ENCODE measurements at regions not wholly inside any gene's neighbourhood (a gene's known extent, or its start where the extent isn't known, plus 50 kb on each side); places are given as distances from the start of the nearest gene placed in this dataset.

GRCh38 chr1:234778221-234779159 lies 168.5 kb upstream of the IRF2BP2 start (continued):
- TF ChIP-seq ELK4 (CRISPR knock-in tag; IDR thresholded peaks at IDR 0.05; ENCODE audit: borderline replicate concordance) (no peak), IKZF4 (CRISPR knock-in tag; IDR thresholded peaks at IDR 0.05; ENCODE audit: borderline replicate concordance, low read depth, not compliant biosample characterization) (no peak), ZNF563 (CRISPR knock-in tag; IDR thresholded peaks at IDR 0.05) (peak; percentile 30; the same call in 1 of the 2 replicates), CREBL2 (CRISPR knock-in tag; IDR thresholded peaks at IDR 0.05; ENCODE audit: borderline replicate concordance) (no peak), RARA (CRISPR knock-in tag; IDR thresholded peaks at IDR 0.05) (no peak), BRF2 (CRISPR knock-in tag; IDR thresholded peaks at IDR 0.05) (no peak), RBFOX2 (IDR thresholded peaks at IDR 0.05; ENCODE audit: low read depth, low read length) (no peak), NKX3-1 (CRISPR knock-in tag; IDR thresholded peaks at IDR 0.05) (no peak), ZNF775 (CRISPR knock-in tag; IDR thresholded peaks at IDR 0.05; ENCODE audit: borderline replicate concordance) (no peak), E2F5 (CRISPR knock-in tag; conservative IDR thresholded peaks at IDR 0.05) (no peak), POLR2G (IDR thresholded peaks at IDR 0.05; ENCODE audit: low read depth, low read length) (no peak), ZMYM4 (CRISPR knock-in tag; IDR thresholded peaks at IDR 0.05) (no peak), PRDM10 (CRISPR knock-in tag; IDR thresholded peaks at IDR 0.05; ENCODE audit: low read depth) (no peak), MTERF4 (CRISPR knock-in tag; IDR thresholded peaks at IDR 0.05) (no peak), KMT2A (CRISPR knock-in tag; IDR thresholded peaks at IDR 0.05) (0 out of 2 replicates have a peak, but pooled peaks have one; percentile 2), ATF1 (CRISPR knock-in tag; IDR thresholded peaks at IDR 0.05) (no peak), MXD3 (CRISPR knock-in tag; IDR thresholded peaks at IDR 0.05) (no peak), CENPX (CRISPR knock-in tag; IDR thresholded peaks at IDR 0.05) (no peak), SMYD3 (CRISPR knock-in tag; IDR thresholded peaks at IDR 0.05) (no peak), XRCC5 (optimal IDR thresholded peaks at IDR 0.05; ENCODE audit: low read length) (no peak), KAT8 (CRISPR knock-in tag; IDR thresholded peaks at IDR 0.05) (no peak)
